WERI-Rb-1 (cell line): ENCODE measurements at regions not wholly inside any gene's neighbourhood (a gene's known extent, or its start where the extent isn't known, plus 50 kb on each side); places are given as distances from the start of the nearest gene placed in this dataset.

Experiments used
- DNase-seq: peaks from one replicate; pipeline ENCODE4 v3.0.0-alpha.2; 2020
- H3K27ac ChIP-seq: fragments of 250-450 bp; sonication (Bioruptor Pico); 2 replicates; pipeline ENCODE4 v1.5.1; 2020; ENCODE audit warnings: mild to moderate bottlenecking, moderate library complexity
- H3K27me3 ChIP-seq: fragments of 250-450 bp; sonication (Bioruptor Pico); 2 replicates; pipeline ENCODE4 v1.5.1; 2021; ENCODE audit warnings: mild to moderate bottlenecking, low read depth, moderate library complexity; ENCODE audit not compliant: insufficient read depth, severe bottlenecking
- H3K36me3 ChIP-seq: fragments of 250-450 bp; sonication (Bioruptor Pico); 2 replicates; pipeline ENCODE4 v1.5.1; 2020; ENCODE audit warnings: mild to moderate bottlenecking, moderate library complexity
- H3K4me3 ChIP-seq: 2 replicates; pipeline ENCODE4 v1.5.1; 2011; ENCODE audit warnings: low read depth, mild to moderate bottlenecking, control low read depth, low read length
- H3K9me3 ChIP-seq: fragments of 250-450 bp; sonication (Bioruptor Pico); 2 replicates; pipeline ENCODE4 v1.5.1; 2021; ENCODE audit warnings: mild to moderate bottlenecking, moderate library complexity; ENCODE audit not compliant: severe bottlenecking
- CTCF ChIP-seq: IDR thresholded peaks from 2 replicates; pipeline ENCODE4 v1.5.1; 2011; ENCODE audit warnings: low read depth, mild to moderate bottlenecking, control low read depth, inconsistent platforms, low read length

GRCh38 chr14:87443787-87444186 is 549.2 kb downstream of the GALC start:
- Histone ChIP-seq H3K9me3 (no peaks in the 10 kb centered on the region), H3K27ac (no peak overlapping the region), H3K27me3 (no peaks in the 10 kb centered on the region), H3K4me3 (no peak overlapping the region), H3K36me3 (no peaks in the 10 kb centered on the region)
- DNase-seq = no peak
- TF ChIP-seq CTCF = no peak

GRCh38 chr14:87443039-87443438 is 549.9 kb downstream of the GALC start:
- Histone ChIP-seq H3K4me3 (no peak overlapping the region), H3K27ac (no peak overlapping the region), H3K27me3 (no peaks in the 10 kb centered on the region), H3K9me3 (no peaks in the 10 kb centered on the region), H3K36me3 (no peaks in the 10 kb centered on the region)
- no peak for TF ChIP-seq CTCF
- no peak for DNase-seq

GRCh38 chr14:87437158-87437557 is 555.8 kb downstream of the GALC start:
- no peak for DNase-seq
- Histone ChIP-seq H3K4me3 (no peak overlapping the region), H3K27ac (no peak overlapping the region), H3K27me3 (no peaks in the 10 kb centered on the region), H3K9me3 (no peaks in the 10 kb centered on the region), H3K36me3 (no peaks in the 10 kb centered on the region)
- TF ChIP-seq CTCF = no peak

GRCh38 chr14:87434680-87435079 is 558.3 kb downstream of the GALC start:
- H3K27me3 ChIP-seq = no peaks in the 10 kb centered on the region
- no peak overlapping the region for H3K4me3 ChIP-seq
- no peaks in the 10 kb centered on the region for H3K36me3 ChIP-seq
- H3K27ac ChIP-seq = no peak overlapping the region
- DNase-seq = no peak
- no peaks in the 10 kb centered on the region for H3K9me3 ChIP-seq
- TF ChIP-seq CTCF = no peak

GRCh38 chr14:87434011-87434410 is 559.0 kb downstream of the GALC start:
- no peaks in the 10 kb centered on the region for H3K9me3 ChIP-seq
- TF ChIP-seq CTCF = no peak
- no peak for DNase-seq
- H3K4me3 ChIP-seq = no peak overlapping the region
- no peaks in the 10 kb centered on the region for H3K36me3 ChIP-seq
- no peak overlapping the region for H3K27ac ChIP-seq
- no peaks in the 10 kb centered on the region for H3K27me3 ChIP-seq

- H3K36me3 ChIP-seq = no peaks in the 10 kb centered on the region
- no peaks in the 10 kb centered on the region for H3K9me3 ChIP-seq
- DNase-seq = no peak
- no peak overlapping the region for H3K27ac ChIP-seq
- no peak for TF ChIP-seq CTCF
- H3K27me3 ChIP-seq = no peaks in the 10 kb centered on the region
- H3K4me3 ChIP-seq = no peak overlapping the region
Measured at GRCh38 chr14:87432698-87433097, 560.3 kb downstream of the GALC start.
